ENCODE measurements at regions not wholly inside any gene's neighbourhood (a gene's known extent, or its start where the extent isn't known, plus 50 kb on each side); places are given as distances from the start of the nearest gene placed in this dataset.

GRCh38 chr7:115229401-115230105, 307.7 kb downstream of the MDFIC start:
- no peak for TF ChIP-seq EZH2 (IDR thresholded peaks at IDR 0.05; ENCODE audit: borderline replicate concordance, low read depth, low read length, poor library complexity, severe bottlenecking)
- TF ChIP-seq, protein P1, sequence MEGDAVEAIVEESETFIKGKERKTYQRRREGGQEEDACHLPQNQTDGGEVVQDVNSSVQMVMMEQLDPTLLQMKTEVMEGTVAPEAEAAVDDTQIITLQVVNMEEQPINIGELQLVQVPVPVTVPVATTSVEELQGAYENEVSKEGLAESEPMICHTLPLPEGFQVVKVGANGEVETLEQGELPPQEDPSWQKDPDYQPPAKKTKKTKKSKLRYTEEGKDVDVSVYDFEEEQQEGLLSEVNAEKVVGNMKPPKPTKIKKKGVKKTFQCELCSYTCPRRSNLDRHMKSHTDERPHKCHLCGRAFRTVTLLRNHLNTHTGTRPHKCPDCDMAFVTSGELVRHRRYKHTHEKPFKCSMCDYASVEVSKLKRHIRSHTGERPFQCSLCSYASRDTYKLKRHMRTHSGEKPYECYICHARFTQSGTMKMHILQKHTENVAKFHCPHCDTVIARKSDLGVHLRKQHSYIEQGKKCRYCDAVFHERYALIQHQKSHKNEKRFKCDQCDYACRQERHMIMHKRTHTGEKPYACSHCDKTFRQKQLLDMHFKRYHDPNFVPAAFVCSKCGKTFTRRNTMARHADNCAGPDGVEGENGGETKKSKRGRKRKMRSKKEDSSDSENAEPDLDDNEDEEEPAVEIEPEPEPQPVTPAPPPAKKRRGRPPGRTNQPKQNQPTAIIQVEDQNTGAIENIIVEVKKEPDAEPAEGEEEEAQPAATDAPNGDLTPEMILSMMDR (conservative IDR thresholded peaks at IDR 0.05; ENCODE audit: low read depth, low read length), result no peak
- POLR2A ChIA-PET (ENCODE audit: low non-redundant PET), result no interaction called here

GRCh38 chr7:115227473-115228235, 305.8 kb downstream of the MDFIC start:
- CTCF ChIA-PET, result no interaction called here
- no peaks in the 10 kb centered on the region for H3K9me3 ChIP-seq (ENCODE audit: low read depth, low read length, poor library complexity, severe bottlenecking)
- peaks cover 14% of the 10 kb centered on the region for H3K4me1 ChIP-seq (ENCODE audit: insufficient read depth, low read length, poor library complexity, severe bottlenecking)
- H3K27ac ChIP-seq (ENCODE audit: low read depth, low read length, poor library complexity, severe bottlenecking), result no peak overlapping the region
- no peak overlapping the region for H3K4me3 ChIP-seq (ENCODE audit: low read depth, low read length, poor library complexity, severe bottlenecking)
- POLR2A ChIA-PET (ENCODE audit: low non-redundant PET), result no interaction called here
- no peaks in the 10 kb centered on the region for H3K36me3 ChIP-seq (ENCODE audit: insufficient read depth, low read length, poor library complexity, severe bottlenecking)
- no peak for DNase-seq (ENCODE audit: low spot score)
- TF ChIP-seq, protein P1 (conservative IDR thresholded peaks at IDR 0.05; ENCODE audit: low read depth, low read length), result no peak
- no peak for TF ChIP-seq EZH2 (IDR thresholded peaks at IDR 0.05; ENCODE audit: borderline replicate concordance, low read depth, low read length, poor library complexity, severe bottlenecking)
- no TSS peak for BruUV-seq (replicated peaks)
- intact Hi-C loops (cut with micrococcal nuclease; ENCODE audit: unreplicated experiment), result no loop called here
- H3K27me3 ChIP-seq (replicated peaks; ENCODE audit: insufficient read depth, low read depth, low read length, poor library complexity), result no peaks in the 10 kb centered on the region

More at GRCh38 chr7:115229401-115230105, 307.7 kb downstream of the MDFIC start:
- no peak overlapping the region for H3K27ac ChIP-seq (ENCODE audit: low read depth, low read length, poor library complexity, severe bottlenecking)
- no TSS peak for BruUV-seq (replicated peaks)
- no peak for DNase-seq (ENCODE audit: low spot score)
- H3K27me3 ChIP-seq (replicated peaks; ENCODE audit: insufficient read depth, low read depth, low read length, poor library complexity), result no peaks in the 10 kb centered on the region
- H3K4me3 ChIP-seq (ENCODE audit: low read depth, low read length, poor library complexity, severe bottlenecking), result no peak overlapping the region
- CTCF ChIA-PET, result no interaction called here
- no peaks in the 10 kb centered on the region for H3K9me3 ChIP-seq (ENCODE audit: low read depth, low read length, poor library complexity, severe bottlenecking)
- no peaks in the 10 kb centered on the region for H3K36me3 ChIP-seq (ENCODE audit: insufficient read depth, low read length, poor library complexity, severe bottlenecking)
- H3K4me1 ChIP-seq (ENCODE audit: insufficient read depth, low read length, poor library complexity, severe bottlenecking), result peaks cover 14% of the 10 kb centered on the region
- intact Hi-C loops (cut with micrococcal nuclease; ENCODE audit: unreplicated experiment), result no loop called here

GRCh38 chr7:115226410-115226809, 304.5 kb downstream of the MDFIC start:
- CTCF ChIA-PET, result no interaction called here
- no TSS peak for BruUV-seq (replicated peaks)

More at GRCh38 chr7:115226410-115226809, 304.5 kb downstream of the MDFIC start:
- Histone ChIP-seq H3K9me3 (ENCODE audit: low read depth, low read length, poor library complexity, severe bottlenecking) (no peaks in the 10 kb centered on the region), H3K4me1 (ENCODE audit: insufficient read depth, low read length, poor library complexity, severe bottlenecking) (peaks cover 15% of the 10 kb centered on the region), H3K36me3 (ENCODE audit: insufficient read depth, low read length, poor library complexity, severe bottlenecking) (no peaks in the 10 kb centered on the region), H3K4me3 (ENCODE audit: low read depth, low read length, poor library complexity, severe bottlenecking) (no peak overlapping the region), H3K27ac (ENCODE audit: low read depth, low read length, poor library complexity, severe bottlenecking) (no peak overlapping the region), H3K27me3 (replicated peaks; ENCODE audit: insufficient read depth, low read depth, low read length, poor library complexity) (no peaks in the 10 kb centered on the region)
- POLR2A ChIA-PET (ENCODE audit: low non-redundant PET), result no interaction called here
- no peak for DNase-seq (ENCODE audit: low spot score)
- TF ChIP-seq, protein P1 (conservative IDR thresholded peaks at IDR 0.05; ENCODE audit: low read depth, low read length), result no peak
- no peak for TF ChIP-seq EZH2 (IDR thresholded peaks at IDR 0.05; ENCODE audit: borderline replicate concordance, low read depth, low read length, poor library complexity, severe bottlenecking)
- intact Hi-C loops (cut with micrococcal nuclease; ENCODE audit: unreplicated experiment), result no loop called here

Measured in A673 (cell line).